HG02938 (cell line): ENCODE measurements at regions not wholly inside any gene's neighbourhood (a gene's known extent, or its start where the extent isn't known, plus 50 kb on each side); places are given as distances from the start of the nearest gene placed in this dataset.
"Not testable (repeated sequence)": the region's sequence is repeated elsewhere in the genome, so short reads cannot be mapped to it uniquely, and the experiment has no call there.

Experiments used
- ATAC-seq: cut with Tn5 transposase; IDR thresholded peaks from one replicate; pipeline ENCODE4 v1.9.1; 2021; ENCODE audit warnings: mild to moderate bottlenecking, moderate library complexity; ENCODE audit not compliant: unreplicated experiment

- no peak for ATAC-seq
Observed at GRCh38 chr3:150303768-150304167, 104.3 kb upstream of the TSC22D2 start.

GRCh38 chr3:150302246-150302645, 105.9 kb upstream of the TSC22D2 start:
- ATAC-seq, result no peak

- no peak for ATAC-seq
Observed at GRCh38 chr3:150300852-150301517, 107.1 kb upstream of the TSC22D2 start.

DNA sequence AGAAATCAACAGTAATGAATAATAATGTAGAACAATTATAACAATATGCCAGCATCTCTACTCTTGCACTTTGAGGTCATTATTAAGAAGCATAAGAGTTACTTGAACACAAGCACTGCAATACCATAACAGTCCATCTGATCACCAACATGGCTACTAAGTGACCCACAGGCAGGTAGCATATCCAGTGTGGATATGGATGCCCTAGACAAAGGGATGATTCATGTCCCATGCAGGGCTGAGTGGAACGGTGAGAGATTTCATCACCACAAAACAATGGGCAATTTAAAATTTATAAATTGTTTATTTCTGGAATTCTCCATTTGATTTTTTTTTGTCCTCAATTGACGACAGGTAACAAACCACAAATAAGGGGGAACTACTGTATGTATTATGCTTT, 107.7 kb upstream of the TSC22D2 start:
- ATAC-seq, result no peak

- no peak for ATAC-seq
Observed at GRCh38 chr3:150299201-150299600, 108.9 kb upstream of the TSC22D2 start.

DNA sequence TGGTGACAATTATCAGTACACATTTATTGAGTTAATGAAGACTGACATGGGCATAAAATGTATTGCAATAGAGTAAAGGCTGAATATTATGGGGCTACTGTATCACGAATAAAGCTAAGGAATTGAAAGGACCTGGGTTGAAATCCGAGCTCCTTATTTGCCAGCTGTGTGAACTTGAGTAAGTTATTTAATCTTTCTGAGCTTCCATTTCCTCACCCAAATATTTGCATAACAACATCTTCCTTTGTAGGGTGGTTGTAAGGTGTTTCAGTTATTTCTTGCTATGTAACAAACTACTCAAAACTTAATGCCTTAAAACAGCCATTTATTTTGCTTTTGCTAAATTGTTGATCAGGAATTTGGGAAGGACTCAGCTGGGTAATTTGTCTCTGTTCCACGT, 111.1 kb upstream of the TSC22D2 start:
- ATAC-seq, result no peak

GRCh38 chr3:150296123-150296735, 111.9 kb upstream of the TSC22D2 start:
- ATAC-seq, result no peak

GRCh38 chr3:150293401-150294001, 114.6 kb upstream of the TSC22D2 start:
- ATAC-seq, result no peak

- ATAC-seq, result no peak
Observed at GRCh38 chr3:150292891-150293290, 115.2 kb upstream of the TSC22D2 start.

DNA sequence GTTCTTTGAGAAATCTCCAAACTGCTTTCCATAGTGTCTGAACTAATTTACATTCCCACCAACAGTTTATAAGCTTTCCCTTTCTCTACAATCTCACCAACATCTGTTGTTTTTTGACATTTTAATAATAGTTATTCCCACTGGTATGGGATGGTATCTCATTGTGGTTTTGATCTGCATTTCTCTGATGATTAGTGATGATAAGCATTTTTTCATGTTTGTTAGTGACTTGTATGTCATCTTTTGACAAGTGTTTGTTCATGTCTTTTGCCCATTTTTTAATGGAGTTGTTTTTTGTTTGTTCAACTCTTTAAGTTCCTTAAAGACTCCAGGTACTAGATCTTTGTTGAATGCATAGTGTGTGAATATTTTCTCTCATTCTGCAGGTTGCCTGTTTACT, 116.6 kb upstream of the TSC22D2 start:
- ATAC-seq, result no peak

DNA sequence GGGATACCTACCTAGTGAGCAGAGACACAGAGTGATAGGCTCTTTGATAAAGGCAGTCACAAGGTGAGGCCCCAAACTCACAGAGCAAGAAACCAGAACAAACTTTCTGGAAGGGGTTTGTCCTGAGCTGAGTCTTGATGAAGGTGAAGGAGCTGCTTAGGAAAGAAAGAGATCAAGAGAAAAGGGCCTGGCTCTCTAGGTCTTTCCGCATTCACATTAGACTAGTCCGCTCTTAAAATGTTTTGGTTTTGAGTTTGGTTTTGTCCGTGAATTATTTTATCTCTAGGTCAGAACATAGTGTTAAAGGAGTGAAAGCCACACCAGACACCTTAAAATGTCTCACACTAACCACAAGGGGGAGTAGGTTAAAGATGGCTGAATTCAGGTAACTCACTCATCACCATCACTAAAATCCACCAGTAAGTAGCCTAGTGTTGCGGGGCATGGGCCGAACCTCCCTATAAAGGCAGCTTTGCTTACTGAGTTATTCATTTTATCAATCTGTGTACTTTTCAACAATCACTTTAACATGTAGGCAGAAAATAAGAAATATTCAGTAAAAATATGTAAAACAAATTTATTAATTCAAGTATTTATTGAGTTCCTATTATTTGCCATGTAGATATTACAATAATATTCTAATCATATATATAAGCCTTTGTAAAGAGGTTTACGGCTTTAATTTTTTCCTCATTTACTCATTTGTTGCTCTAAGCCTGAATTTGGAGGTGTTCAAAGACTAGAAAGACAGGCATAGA, 121.5 kb upstream of the TSC22D2 start:
- ATAC-seq, result peak; percentile 86

- no peak for ATAC-seq
Observed at GRCh38 chr3:150285601-150286000, 122.5 kb upstream of the TSC22D2 start.

DNA sequence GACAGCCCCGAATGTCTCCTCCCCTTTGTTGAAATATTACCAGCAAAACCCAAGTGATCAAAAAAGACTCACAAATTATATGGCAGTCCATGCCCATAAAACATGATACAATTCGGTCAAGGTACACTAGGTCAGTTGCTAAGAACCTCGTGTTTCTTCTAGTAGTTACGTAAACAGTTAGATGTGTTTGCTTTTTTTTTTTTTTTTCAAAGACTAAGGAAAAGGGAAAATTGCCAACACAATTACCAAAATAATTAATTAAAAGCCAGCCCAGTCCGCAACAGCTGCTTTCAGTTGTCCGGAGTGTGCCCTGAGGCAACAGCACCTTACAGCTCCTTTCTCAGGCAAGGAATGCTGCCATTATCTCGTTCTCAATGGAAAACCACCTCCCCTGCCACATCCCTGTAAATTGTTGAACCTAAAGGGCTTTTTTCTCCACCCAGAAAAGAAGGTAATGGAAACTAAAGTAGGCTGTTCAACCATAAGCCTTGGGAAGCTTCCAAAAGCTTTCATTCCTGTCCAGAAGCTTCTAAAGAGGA, 129.2 kb upstream of the TSC22D2 start:
- ATAC-seq, result no peak

DNA sequence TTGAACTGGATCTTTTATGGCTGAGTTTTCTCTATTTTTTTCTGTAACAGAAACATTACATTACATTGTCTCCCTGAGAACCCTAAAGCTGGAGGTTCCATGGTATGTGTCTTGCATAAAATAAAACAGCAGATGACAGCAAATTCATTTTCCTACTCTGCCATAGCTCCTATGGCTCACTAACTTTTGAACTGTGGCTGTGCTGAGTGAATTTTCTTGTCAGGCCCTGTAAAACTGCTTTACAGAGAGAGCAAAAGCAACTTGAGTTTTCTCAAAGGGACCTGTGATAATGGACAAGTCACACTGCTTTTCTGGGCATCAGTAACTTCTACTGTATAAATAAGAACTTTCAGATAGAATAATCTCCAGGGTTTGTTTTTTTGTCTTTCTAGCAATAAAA, 129.9 kb upstream of the TSC22D2 start:
- no peak for ATAC-seq

GRCh38 chr3:150277444-150277843, 130.7 kb upstream of the TSC22D2 start:
- no peak for ATAC-seq

GRCh38 chr3:150275941-150276340, 132.2 kb upstream of the TSC22D2 start:
- no peak for ATAC-seq

GRCh38 chr3:150274372-150274771, 133.7 kb upstream of the TSC22D2 start:
- no peak for ATAC-seq

GRCh38 chr3:150273396-150273795, 134.7 kb upstream of the TSC22D2 start:
- ATAC-seq, result no peak

- no peak for ATAC-seq
Observed at GRCh38 chr3:150271591-150271960, 136.5 kb upstream of the TSC22D2 start.

DNA sequence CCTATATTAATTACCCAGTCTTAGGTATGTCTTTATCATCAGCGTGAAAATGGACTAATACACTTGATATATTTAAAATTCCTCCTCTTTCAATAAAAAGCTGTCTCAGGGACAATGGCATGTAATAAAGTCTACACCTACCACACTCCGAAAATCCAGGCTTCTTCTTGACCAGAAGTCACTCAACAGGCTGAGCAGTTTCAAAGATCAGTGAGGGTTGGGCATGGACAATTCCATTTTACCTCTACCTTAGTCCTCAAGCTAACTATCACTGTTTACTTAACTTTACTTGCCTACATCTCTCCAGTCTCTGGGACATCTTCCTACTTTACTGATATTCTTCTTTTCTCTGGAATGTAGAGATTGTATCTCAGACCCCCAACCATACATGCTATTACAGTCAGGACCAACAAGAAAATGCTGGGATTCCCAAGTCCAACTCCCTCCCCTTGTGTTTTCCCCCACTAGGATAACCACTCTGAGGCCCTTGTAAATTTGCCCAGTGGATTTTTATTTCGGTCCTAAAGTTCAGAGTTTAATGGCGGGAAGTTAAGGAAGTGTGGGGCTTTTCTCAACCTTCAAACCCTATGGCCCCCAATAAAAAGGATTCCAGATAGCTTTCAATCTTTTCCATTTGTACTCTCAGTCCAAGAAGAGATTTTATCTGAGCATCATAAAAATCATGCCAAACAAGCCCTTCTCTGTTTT, 137.1 kb upstream of the TSC22D2 start:
- no peak for ATAC-seq

DNA sequence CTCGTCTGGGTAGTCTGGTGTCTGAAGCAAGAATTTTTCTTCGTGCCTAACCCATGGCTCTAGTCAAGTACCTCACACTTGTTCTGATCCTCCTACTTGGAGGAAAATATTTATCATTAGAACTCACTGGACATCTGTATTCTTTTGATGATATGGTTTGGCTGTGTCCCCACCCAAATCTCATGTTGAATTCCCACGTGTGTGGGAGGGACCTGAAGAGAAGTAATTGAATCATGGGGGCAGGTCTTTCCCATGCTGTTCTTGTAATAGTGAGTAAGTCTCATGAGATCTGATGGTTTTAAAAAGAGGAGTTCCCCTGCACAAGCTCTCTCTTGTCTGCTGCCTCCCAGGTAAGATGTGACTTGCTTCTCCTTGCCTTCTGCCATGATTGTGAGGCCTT, 137.7 kb upstream of the TSC22D2 start:
- not testable (repeated sequence) for ATAC-seq
